Sigmoid colon (tissue), 4 donors: ENCODE measurements at regions not wholly inside any gene's neighbourhood (a gene's known extent, or its start where the extent isn't known, plus 50 kb on each side); places are given as distances from the start of the nearest gene placed in this dataset.

ENCODE experiments used
- CTCF ChIP-seq, 4 experiments: fragments of 450-650 bp in 3 of 4; fragments of 200-600 bp in 1 of 4; IDR thresholded peaks; one replicate each; pipeline ENCODE4 v1.5.1; 2016 to 2019; ENCODE audit warnings: antibody characterized with exemption in 4 of 4, mild to moderate bottlenecking in 3 of 4, moderate library complexity in 2 of 4
- POLR2A ChIP-seq, 2 donors: fragments of 450-650 bp; IDR thresholded peaks; one replicate each; pipeline ENCODE4 v1.6.1; 2016; ENCODE audit warnings: antibody characterized with exemption in 2 of 2, mild to moderate bottlenecking in 2 of 2, moderate library complexity in 2 of 2
- POLR2AphosphoS5 ChIP-seq, 4 donors: sonication (generic); formaldehyde crosslinking; IDR thresholded peaks; one replicate each; pipeline ENCODE4 v1.6.1; 2017; ENCODE audit warnings: antibody characterized with exemption in 4 of 4

GRCh38 chr7:112905413-112905812, 115.2 kb upstream of the TMEM168 start:
- TF ChIP-seq CTCF (IDR thresholded peaks at IDR 0.05) = no peak
- TF ChIP-seq POLR2A (IDR thresholded peaks at IDR 0.05) = no peak
- TF ChIP-seq POLR2AphosphoS5 (IDR thresholded peaks at IDR 0.05) = no peak
